Effector CD8-positive, alpha-beta T cell (primary cell): ENCODE measurements at regions not wholly inside any gene's neighbourhood (a gene's known extent, or its start where the extent isn't known, plus 50 kb on each side); places are given as distances from the start of the nearest gene placed in this dataset.

Experiments used
- DNase-seq: peaks from one replicate; lab custom pipeline; 2025; lab: John Stamatoyannopoulos, UW

- no peak for DNase-seq
Observed at GRCh38 chr12:127519779-127520178, 747.2 kb upstream of the TMEM132C start.

- DNase-seq, result no peak
Observed at GRCh38 chr12:127526925-127527324, 740.0 kb upstream of the TMEM132C start.

- no peak for DNase-seq
Observed at GRCh38 chr12:127528551-127528950, 738.4 kb upstream of the TMEM132C start.

GRCh38 chr12:127531542-127531941 is 735.4 kb upstream of the TMEM132C start:
- no peak for DNase-seq

- no peak for DNase-seq
Observed at GRCh38 chr12:127533353-127533752, 733.6 kb upstream of the TMEM132C start.

- DNase-seq, result no peak
Observed at GRCh38 chr12:127536833-127537428, 730.0 kb upstream of the TMEM132C start.

- DNase-seq, result no peak
Observed at GRCh38 chr12:127538316-127538715, 728.7 kb upstream of the TMEM132C start.

GRCh38 chr12:127539226-127539858 is 727.6 kb upstream of the TMEM132C start:
- DNase-seq, result no peak

- no peak for DNase-seq
Observed at GRCh38 chr12:127542391-127542790, 724.6 kb upstream of the TMEM132C start.

- DNase-seq, result no peak
Observed at GRCh38 chr12:127542931-127543330, 724.0 kb upstream of the TMEM132C start.

GRCh38 chr12:127546721-127547505 is 720.1 kb upstream of the TMEM132C start:
- DNase-seq, result no peak

GRCh38 chr12:127548123-127548553 is 718.8 kb upstream of the TMEM132C start:
- DNase-seq, result no peak

- no peak for DNase-seq
Observed at GRCh38 chr12:127550271-127550670, 716.7 kb upstream of the TMEM132C start.

GRCh38 chr12:127552838-127553237 is 714.1 kb upstream of the TMEM132C start:
- no peak for DNase-seq

GRCh38 chr12:127555071-127555470 is 711.9 kb upstream of the TMEM132C start:
- DNase-seq, result no peak

GRCh38 chr12:127556231-127556886 is 710.6 kb upstream of the TMEM132C start:
- no peak for DNase-seq

GRCh38 chr12:127558361-127558760 is 708.6 kb upstream of the TMEM132C start:
- DNase-seq, result no peak

GRCh38 chr12:127559349-127560040 is 707.5 kb upstream of the TMEM132C start:
- no peak for DNase-seq

GRCh38 chr12:127560041-127560478 is 706.9 kb upstream of the TMEM132C start:
- no peak for DNase-seq

- DNase-seq, result no peak
Observed at GRCh38 chr12:127562816-127563215, 704.2 kb upstream of the TMEM132C start.

- DNase-seq, result no peak
Observed at GRCh38 chr12:127565241-127565640, 701.7 kb upstream of the TMEM132C start.

GRCh38 chr12:127567531-127567930 is 699.4 kb upstream of the TMEM132C start:
- DNase-seq, result no peak
